Heart left ventricle (tissue), 16 donors: ENCODE measurements at regions not wholly inside any gene's neighbourhood (a gene's known extent, or its start where the extent isn't known, plus 50 kb on each side); places are given as distances from the start of the nearest gene placed in this dataset.

Source experiments
- ATAC-seq, 4 donors: fragments of 200-7000 bp; cut with Tn5 transposase; one replicate each; pipeline ENCODE4 v1.9.1; 2020 to 2022; ENCODE audit warnings: moderate library complexity in 4 of 4, mild to moderate bottlenecking in 3 of 4, moderate number of reproducible peaks in 1 of 4
- DNase-seq, 5 donors: peaks; one replicate each; pipeline ENCODE4 v3.0.0-alpha.2; 2020
- H3K27ac ChIP-seq, 12 donors: fragments of 200-600 bp; sonication (generic) in 4 of 12; one replicate each; pipeline versions ENCODE4 v1.5.0 to v1.8.0; 2016 to 2022; ENCODE audit warnings: mild to moderate bottlenecking in 2 of 12
- H3K27me3 ChIP-seq, 9 donors: fragments of 200-600 bp; sonication (generic) in 2 of 9; one replicate each; pipeline versions ENCODE4 v1.5.1 to v1.8.0; 2016 to 2022; ENCODE audit warnings: mild to moderate bottlenecking in 3 of 9
- H3K36me3 ChIP-seq, 9 donors: fragments of 200-600 bp; sonication (generic) in 2 of 9; one replicate each; pipeline versions ENCODE4 v1.5.0 to v1.8.0; 2018 to 2022; ENCODE audit warnings: mild to moderate bottlenecking in 2 of 9
- H3K4me1 ChIP-seq, 12 donors: fragments of 200-600 bp; sonication (generic) in 4 of 12; one replicate each; pipeline versions ENCODE4 v1.5.0 to v1.8.0; 2016 to 2022; ENCODE audit warnings: mild to moderate bottlenecking in 3 of 12
- H3K4me3 ChIP-seq, 12 donors: fragments of 200-600 bp; sonication (generic) in 4 of 12; one replicate each; pipeline versions ENCODE4 v1.5.0 to v1.8.0; 2017 to 2022; ENCODE audit warnings: mild to moderate bottlenecking in 9 of 12, moderate library complexity in 4 of 12
- H3K9me3 ChIP-seq, 12 donors: fragments of 200-600 bp; sonication (generic) in 4 of 12; one replicate each; pipeline versions ENCODE4 v1.5.0 to v1.8.0; 2016 to 2022; ENCODE audit warnings: mild to moderate bottlenecking in 1 of 12
- CTCF ChIP-seq, 12 donors: fragments of 200-600 bp; sonication (generic) in 4 of 12; IDR thresholded peaks; one replicate each; pipeline versions ENCODE4 v1.5.0 to v1.8.0; 2018 to 2022; ENCODE audit warnings: antibody characterized with exemption in 12 of 12, mild to moderate bottlenecking in 5 of 12
- POLR2A ChIP-seq, 2 donors: fragments of 450-650 bp; IDR thresholded peaks; one replicate each; pipeline ENCODE4 v1.6.1; 2017; ENCODE audit warnings: antibody characterized with exemption in 2 of 2, mild to moderate bottlenecking in 2 of 2, moderate library complexity in 2 of 2
- WGBS, 4 donors: extraction: QIAGEN DNeasy Blood & Tissue Kit in 2 of 4; methylation state at CpG; one replicate each; pipeline versions ENCODE4 v1.1.5 to v1.1.7; 2013 to 2018; 5-methylcytosine and 5-hydroxymethylcytosine counted together
- intact Hi-C, 10 donors: fragments of 100-400 bp; cut with DNase I; formaldehyde crosslinking; loops; one replicate each; pipeline versions ENCODE4 v1.11.1 to v1.14.2; 2022
- donor health status: ischemic (EF 13 %, LVEDD 7.1; RV severe dilation, severe dysfunction).
- donor health status: healthy with polysubstance abuse.
- donor health status: DM: no; HTN: yes; CAD: no.
- donor health status: DM: no; HTN: no; CAD: no.
- donor health status: ischemic (EF 25% LVEDD 6.9; RV normal size, moderate dysfunction).
- donor health status: ischemic (EF 25% LVEDD 5.7; RV mildly dilated, moderate dysfunction).
- donor health status: healthy.
- donor health status: DM: yes; HTN: yes; CAD: no.
- donor health status: ischemic (EF 35%, LVEDD 5.7; RV mildly dilated, moderate dysfunction).
- donor health status: nonischemic (EF 11% LVEDD 7.7; RV severe dilation, severe dysfunction).
- donor health status: DM: yes; HTN: yes; CAD: no.
- donor health status: PGD.
- donor health status: ischemic (EF 29% LVEDD 5.4; RV normal size, mild dysfunction).
- donor health status: nonischemic (EF 23%, LVEDD 6.1; RV moderate dilation, normal function).

GRCh38 chr6:73884540-73884939, 188.5 kb downstream of the CD109 start:
- intact Hi-C loops, result no loop called here
- Histone ChIP-seq H3K9me3 (no peaks in the 10 kb centered on the region), H3K4me3 (no peak overlapping the region), H3K36me3 (no peaks in the 10 kb centered on the region), H3K27me3 (no peaks in the 10 kb centered on the region), H3K4me1 (peaks cover 0 to 8% (median 0%) of the 10 kb centered on the region in 12 donors), H3K27ac (no peak overlapping the region)
- DNase-seq, result no peak
- no peak for ATAC-seq
- no peak for TF ChIP-seq POLR2A (IDR thresholded peaks at IDR 0.05)
- no peak for TF ChIP-seq CTCF (IDR thresholded peaks at IDR 0.05)
- 69 to 77% (median 70%) methylated on average over 4 of the region's 4 CpGs; no CpG with 5 or more reads in 1 of the 4 donors for WGBS, 4 donors

GRCh38 chr6:73879501-73880293, 183.7 kb downstream of the CD109 start:
- peak in 2 of 4 donors; percentile 28 to 44 for ATAC-seq
- H3K27ac ChIP-seq, result peak overlapping the region in 5 of 12 donors; percentile 32 to 58 (median 51)
- TF ChIP-seq POLR2A (IDR thresholded peaks at IDR 0.05), result no peak
- TF ChIP-seq CTCF (IDR thresholded peaks at IDR 0.05), result no peak

GRCh38 chr6:73878403-73878802, 182.4 kb downstream of the CD109 start:
- ATAC-seq, result peak in 3 of 4 donors; percentile 18 to 33 (median 18)

More at GRCh38 chr6:73879501-73880293, 183.7 kb downstream of the CD109 start:
- no peaks in the 10 kb centered on the region for H3K36me3 ChIP-seq
- H3K4me3 ChIP-seq, result no peak overlapping the region
- DNase-seq, result peak in 1 of 5 donors; percentile 42
- H3K4me1 ChIP-seq, result peaks cover 0 to 14% (median 0%) of the 10 kb centered on the region in 12 donors
- no peaks in the 10 kb centered on the region for H3K27me3 ChIP-seq
- intact Hi-C loops, result no loop called here
- WGBS, 4 donors, result 66 to 82% (median 71%) methylated on average over 8 of the region's 8 CpGs
- H3K9me3 ChIP-seq, result no peaks in the 10 kb centered on the region

More at GRCh38 chr6:73878403-73878802, 182.4 kb downstream of the CD109 start:
- H3K27ac ChIP-seq, result peak overlapping the region in 5 of 12 donors; percentile 40 to 58 (median 46)
- intact Hi-C loops, result no loop called here
- H3K4me3 ChIP-seq, result no peak overlapping the region
- H3K27me3 ChIP-seq, result no peaks in the 10 kb centered on the region
- peaks cover 0 to 14% (median 0%) of the 10 kb centered on the region in 12 donors for H3K4me1 ChIP-seq
- H3K36me3 ChIP-seq, result no peaks in the 10 kb centered on the region
- no peak for DNase-seq
- H3K9me3 ChIP-seq, result no peaks in the 10 kb centered on the region
- TF ChIP-seq CTCF (IDR thresholded peaks at IDR 0.05), result no peak
- no peak for TF ChIP-seq POLR2A (IDR thresholded peaks at IDR 0.05)
